ENCODE measurements at regions not wholly inside any gene's neighbourhood (a gene's known extent, or its start where the extent isn't known, plus 50 kb on each side); places are given as distances from the start of the nearest gene placed in this dataset.
"Not testable (repeated sequence)": the region's sequence is repeated elsewhere in the genome, so short reads cannot be mapped to it uniquely, and the experiment has no call there.

DNA sequence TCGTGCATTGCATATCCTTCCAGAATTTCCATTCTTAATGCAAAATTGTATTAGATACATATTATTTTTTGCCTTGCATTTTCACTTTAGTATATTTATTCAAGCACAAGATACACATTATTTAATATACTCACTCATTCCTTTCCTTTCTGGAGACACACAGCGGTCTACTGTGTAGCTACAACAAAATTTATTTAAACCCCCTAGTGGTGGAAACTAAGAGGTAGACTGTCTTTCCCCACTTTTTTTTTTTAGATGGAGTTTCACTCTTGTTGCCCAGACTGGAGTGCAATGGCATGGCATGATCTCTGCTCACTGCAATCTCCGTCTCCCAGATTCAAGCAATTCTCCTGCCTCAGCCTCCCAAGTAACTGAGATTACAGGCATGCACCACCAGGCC lies 2040.3 kb upstream of the PCDH20 start:
- Histone ChIP-seq H3K4me1 (ENCODE audit: low read depth) (no peaks in the 10 kb centered on the region), H3K9me3 (ENCODE audit: low read depth) (no peaks in the 10 kb centered on the region), H3K27me3 (no peaks in the 10 kb centered on the region), H3K36me3 (no peaks in the 10 kb centered on the region), H3K4me3 (no peak overlapping the region), H3K27ac (no peak overlapping the region)
- TF ChIP-seq CTCF (IDR thresholded peaks at IDR 0.05; ENCODE audit: low read depth, low read length) = no peak
- peak in 1 of 2 donors; percentile 2 for DNase-seq (ENCODE audit: low read depth in 1 of 2, low spot score in 1 of 2)

- DNase-seq (ENCODE audit: low read depth in 1 of 2, low spot score in 1 of 2) = no peak
- H3K4me3 ChIP-seq = no peak overlapping the region
- no peaks in the 10 kb centered on the region for H3K9me3 ChIP-seq (ENCODE audit: low read depth)
- H3K27ac ChIP-seq = no peak overlapping the region
- no peak for TF ChIP-seq CTCF (IDR thresholded peaks at IDR 0.05; ENCODE audit: low read depth, low read length)
- no peaks in the 10 kb centered on the region for H3K36me3 ChIP-seq
- no peaks in the 10 kb centered on the region for H3K4me1 ChIP-seq (ENCODE audit: low read depth)
- no peaks in the 10 kb centered on the region for H3K27me3 ChIP-seq
Measured at GRCh38 chr13:63449550-63449949, 2033.9 kb upstream of the PCDH20 start.

DNA sequence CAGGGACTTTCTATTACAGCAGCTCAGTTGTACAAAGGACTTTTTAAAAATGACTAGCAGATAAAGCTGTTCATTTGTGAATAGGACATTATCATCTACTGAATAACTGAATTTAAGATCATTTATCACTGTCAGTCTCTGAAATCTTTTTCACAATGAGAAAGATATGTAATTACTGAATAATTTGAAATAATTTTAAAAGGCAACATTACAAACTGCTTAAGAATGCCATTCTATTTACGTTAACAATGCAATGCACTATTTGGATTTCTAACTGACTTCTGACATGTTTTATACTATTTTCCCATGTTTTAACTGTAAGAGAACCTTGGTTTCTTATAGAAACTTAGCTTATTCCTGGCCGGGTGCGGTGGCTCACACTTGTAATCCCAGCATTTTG lies 2033.0 kb upstream of the PCDH20 start:
- H3K4me3 ChIP-seq = no peak overlapping the region
- H3K36me3 ChIP-seq = no peaks in the 10 kb centered on the region
- H3K4me1 ChIP-seq (ENCODE audit: low read depth) = no peaks in the 10 kb centered on the region
- no peak for TF ChIP-seq CTCF (IDR thresholded peaks at IDR 0.05; ENCODE audit: low read depth, low read length)
- no peak for DNase-seq (ENCODE audit: low read depth in 1 of 2, low spot score in 1 of 2)
- H3K27ac ChIP-seq = no peak overlapping the region
- no peaks in the 10 kb centered on the region for H3K27me3 ChIP-seq
- no peaks in the 10 kb centered on the region for H3K9me3 ChIP-seq (ENCODE audit: low read depth)

DNA sequence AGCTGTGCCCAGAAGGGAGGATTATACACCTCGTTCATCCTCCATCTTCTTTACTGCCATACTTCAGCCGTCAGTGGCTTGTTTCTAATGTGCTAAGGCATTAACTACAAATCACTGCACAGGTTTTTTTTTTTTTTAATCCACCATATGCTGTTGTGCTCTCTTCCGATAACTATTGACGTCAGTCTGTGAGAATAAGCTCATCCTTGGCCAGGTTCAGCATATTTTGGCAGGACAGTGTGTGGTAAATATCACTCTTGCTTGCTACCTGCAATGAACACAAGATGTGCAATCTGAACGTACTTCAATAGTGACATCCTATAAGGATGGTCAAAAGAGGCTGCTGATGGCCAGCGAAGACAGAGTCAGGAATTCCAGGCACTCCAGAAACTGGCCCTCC lies 2030.7 kb upstream of the PCDH20 start:
- DNase-seq (ENCODE audit: low read depth in 1 of 2, low spot score in 1 of 2) = no peak
- Histone ChIP-seq H3K4me3 (no peak overlapping the region), H3K27ac (no peak overlapping the region), H3K27me3 (no peaks in the 10 kb centered on the region), H3K36me3 (no peaks in the 10 kb centered on the region), H3K4me1 (ENCODE audit: low read depth) (no peaks in the 10 kb centered on the region), H3K9me3 (ENCODE audit: low read depth) (no peaks in the 10 kb centered on the region)
- TF ChIP-seq CTCF (IDR thresholded peaks at IDR 0.05; ENCODE audit: low read depth, low read length) = no peak

DNA sequence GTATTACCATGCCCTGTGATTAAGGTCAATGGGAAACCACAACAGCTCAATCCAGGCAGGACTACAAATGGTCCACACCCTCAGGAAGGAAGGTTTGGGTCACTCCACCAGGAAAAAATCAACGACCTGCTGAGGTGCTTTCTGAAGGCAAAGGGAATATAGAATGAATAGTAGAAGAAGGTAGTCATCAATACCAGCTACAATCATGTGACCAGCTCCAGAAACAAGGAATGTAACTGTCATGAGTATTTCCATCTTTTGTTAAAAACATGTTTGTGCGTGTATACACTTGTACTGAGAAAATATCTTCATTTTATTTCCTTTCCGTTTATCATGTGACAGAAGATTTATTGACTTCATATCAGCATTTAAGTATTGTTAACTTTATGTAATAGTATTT lies 2028.6 kb upstream of the PCDH20 start:
- not testable (repeated sequence) for H3K27me3 ChIP-seq; DNase-seq (ENCODE audit: low read depth in 1 of 2, low spot score in 1 of 2); H3K4me3 ChIP-seq; H3K27ac ChIP-seq; H3K4me1 ChIP-seq (ENCODE audit: low read depth); H3K36me3 ChIP-seq; H3K9me3 ChIP-seq (ENCODE audit: low read depth)

DNA sequence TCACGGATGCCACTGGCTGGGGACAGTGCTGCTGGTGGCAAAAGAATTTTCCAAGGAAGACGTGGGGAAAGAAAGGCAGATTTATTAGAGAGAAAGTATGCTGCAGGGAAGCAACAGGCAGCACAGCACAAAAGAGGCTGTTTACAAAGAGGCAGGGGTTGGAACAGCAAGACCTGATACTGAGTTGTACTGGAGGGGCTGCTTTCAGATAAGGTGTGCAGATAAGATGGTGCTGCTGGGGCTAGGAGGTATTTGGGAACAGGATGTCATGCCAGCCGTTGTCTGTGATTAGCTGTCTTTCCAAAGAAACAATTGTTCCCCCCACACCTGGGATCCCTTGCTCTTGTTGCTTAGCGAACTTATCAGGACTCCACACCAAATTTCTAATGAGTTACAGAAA lies 2023.3 kb upstream of the PCDH20 start:
- Histone ChIP-seq H3K9me3 (ENCODE audit: low read depth) (no peaks in the 10 kb centered on the region), H3K27ac (no peak overlapping the region), H3K27me3 (no peaks in the 10 kb centered on the region), H3K4me3 (no peak overlapping the region), H3K4me1 (ENCODE audit: low read depth) (peaks cover 7% of the 10 kb centered on the region), H3K36me3 (no peaks in the 10 kb centered on the region)
- no peak for DNase-seq (ENCODE audit: low read depth in 1 of 2, low spot score in 1 of 2)
- no peak for TF ChIP-seq CTCF (IDR thresholded peaks at IDR 0.05; ENCODE audit: low read depth, low read length)
